Fibroblast of lung (primary cell): ENCODE measurements at regions not wholly inside any gene's neighbourhood (a gene's known extent, or its start where the extent isn't known, plus 50 kb on each side); places are given as distances from the start of the nearest gene placed in this dataset.

Experiments used
- DNase-seq, 2 donors: peaks; one replicate each; pipeline versions ENCODE4 v3.0.0 to v3.0.0-alpha.2; 2010; ENCODE audit warnings: low read depth in 2 of 2
- H2AFZ ChIP-seq: 2 replicates; pipeline ENCODE4 v1.5.1; 2012; ENCODE audit warnings: low read length, control low read depth, inconsistent platforms
- H3K27ac ChIP-seq: 2 replicates; pipeline ENCODE4 v1.5.1; 2011; ENCODE audit warnings: low read length, control low read depth; ENCODE audit not compliant: insufficient read depth
- H3K27me3 ChIP-seq: 2 replicates; pipeline ENCODE4 v1.5.1; 2011; ENCODE audit warnings: mild to moderate bottlenecking, low read length; ENCODE audit not compliant: control insufficient read depth, insufficient read depth
- H3K36me3 ChIP-seq: 2 replicates; pipeline ENCODE4 v1.5.1; 2011; ENCODE audit warnings: low read length; ENCODE audit not compliant: control insufficient read depth, insufficient read depth
- H3K4me1 ChIP-seq: 2 replicates; pipeline ENCODE4 v1.5.1; 2011; ENCODE audit warnings: low read length; ENCODE audit not compliant: control insufficient read depth, insufficient read depth; ENCODE audit errors: extremely low read depth
- H3K4me2 ChIP-seq: 2 replicates; pipeline ENCODE4 v1.5.1; 2011; ENCODE audit warnings: low read length, control low read depth; ENCODE audit not compliant: insufficient read depth; ENCODE audit errors: extremely low read depth
- H3K4me3 ChIP-seq, 4 experiments: fragments of 200-600 bp in 1 of 4; sonication (generic) in 1 of 4; replicated peaks in 1 of 4; 2 replicates each; pipeline ENCODE4 v1.5.1; 2011 to 2016; ENCODE audit warnings: low read length in 4 of 4, low read depth in 3 of 4, mild to moderate bottlenecking in 3 of 4, control low read depth in 2 of 4, inconsistent platforms in 1 of 4, mixed read lengths in 1 of 4; ENCODE audit not compliant: insufficient read depth in 1 of 4; ENCODE audit errors: control extremely low read depth in 1 of 4
- H3K79me2 ChIP-seq: 2 replicates; pipeline ENCODE4 v1.5.1; 2012; ENCODE audit warnings: mild to moderate bottlenecking, low read length, inconsistent platforms; ENCODE audit not compliant: control insufficient read depth, insufficient read depth
- H3K9ac ChIP-seq: 2 replicates; pipeline ENCODE4 v1.5.1; 2011; ENCODE audit warnings: mild to moderate bottlenecking, low read length, control low read depth; ENCODE audit not compliant: insufficient read depth
- H3K9me3 ChIP-seq: 2 replicates; pipeline ENCODE4 v1.5.1; 2012; ENCODE audit warnings: low read depth, low read length; ENCODE audit not compliant: control insufficient read depth, insufficient read depth
- H4K20me1 ChIP-seq: 2 replicates; pipeline ENCODE4 v1.5.1; 2011; ENCODE audit warnings: low read length; ENCODE audit not compliant: control insufficient read depth, insufficient read depth; ENCODE audit errors: extremely low read depth
- CTCF ChIP-seq, 2 donors: IDR thresholded peaks in 1 of 2; conservative IDR thresholded peaks in 1 of 2; 1 replicate in 1 of 2; 2 replicates in 1 of 2; pipeline ENCODE4 v1.5.1; 2011 to 2012; ENCODE audit warnings: low read length in 2 of 2, control low read depth in 1 of 2, inconsistent platforms in 1 of 2, low read depth in 1 of 2, mild to moderate bottlenecking in 1 of 2
- EZH2 ChIP-seq: IDR thresholded peaks from 2 replicates; pipeline ENCODE4 v1.5.1; 2012; ENCODE audit warnings: low read length, control low read depth, mild to moderate bottlenecking; ENCODE audit errors: missing control alignments

GRCh38 chr3:71874618-71875017 is 89.7 kb upstream of the PROK2 start:
- no peaks in the 10 kb centered on the region for H3K36me3 ChIP-seq
- TF ChIP-seq EZH2 (no peak), CTCF (conservative IDR thresholded peaks at IDR 0.05 in 1 of 2, IDR thresholded peaks at IDR 0.05 in 1 of 2; ENCODE audit: low read depth in 1 of 2, low read length in 2 of 2) (no peak)

DNA sequence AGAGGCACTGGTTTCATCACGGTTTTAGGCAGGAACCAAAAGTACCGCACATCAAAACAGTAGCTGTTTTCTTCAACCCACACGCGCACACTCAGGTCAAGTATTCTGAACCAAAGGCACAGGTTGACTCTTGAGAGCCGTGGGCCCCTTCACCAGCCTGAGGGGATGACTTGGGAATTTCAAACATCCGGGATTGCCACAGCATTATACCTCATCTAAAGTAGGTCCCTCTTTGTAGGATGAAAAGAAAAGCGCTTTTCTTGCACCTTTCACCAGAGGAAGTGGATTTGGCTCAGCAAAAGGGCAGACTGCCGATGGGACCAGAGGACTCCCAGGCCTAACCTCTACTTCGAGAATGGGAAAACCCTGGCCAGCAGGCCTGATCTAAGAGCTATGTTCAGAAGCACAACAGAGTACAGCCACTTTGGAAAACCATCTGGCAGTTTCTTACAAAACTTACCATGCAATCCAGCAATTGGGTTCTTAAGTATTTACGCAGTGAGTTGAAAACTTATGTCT is 88.2 kb upstream of the PROK2 start:
- no peak overlapping the region for H2AFZ ChIP-seq
- H3K27ac ChIP-seq = no peak overlapping the region
- H3K9ac ChIP-seq = no peak overlapping the region
- TF ChIP-seq CTCF (conservative IDR thresholded peaks at IDR 0.05 in 1 of 2, IDR thresholded peaks at IDR 0.05 in 1 of 2; ENCODE audit: low read depth in 1 of 2, low read length in 2 of 2) (no peak), EZH2 (no peak)
- no peaks in the 10 kb centered on the region for H3K4me1 ChIP-seq
- no peaks in the 10 kb centered on the region for H4K20me1 ChIP-seq
- H3K9me3 ChIP-seq = no peaks in the 10 kb centered on the region
- H3K79me2 ChIP-seq = no peaks in the 10 kb centered on the region
- no peaks in the 10 kb centered on the region for H3K36me3 ChIP-seq
- no peak overlapping the region for H3K4me2 ChIP-seq
- H3K4me3 ChIP-seq = no peak overlapping the region
- no peak for DNase-seq
- H3K27me3 ChIP-seq = no peaks in the 10 kb centered on the region

More at GRCh38 chr3:71874618-71875017, 89.7 kb upstream of the PROK2 start:
- Histone ChIP-seq H3K4me2 (no peak overlapping the region), H3K9me3 (no peaks in the 10 kb centered on the region), H3K79me2 (no peaks in the 10 kb centered on the region), H3K4me3 (no peak overlapping the region), H2AFZ (no peak overlapping the region), H4K20me1 (no peaks in the 10 kb centered on the region), H3K27ac (no peak overlapping the region), H3K9ac (no peak overlapping the region), H3K27me3 (peaks cover 2% of the 10 kb centered on the region), H3K4me1 (no peaks in the 10 kb centered on the region)
- DNase-seq = peak in 1 of 2 donors; percentile 10

DNA sequence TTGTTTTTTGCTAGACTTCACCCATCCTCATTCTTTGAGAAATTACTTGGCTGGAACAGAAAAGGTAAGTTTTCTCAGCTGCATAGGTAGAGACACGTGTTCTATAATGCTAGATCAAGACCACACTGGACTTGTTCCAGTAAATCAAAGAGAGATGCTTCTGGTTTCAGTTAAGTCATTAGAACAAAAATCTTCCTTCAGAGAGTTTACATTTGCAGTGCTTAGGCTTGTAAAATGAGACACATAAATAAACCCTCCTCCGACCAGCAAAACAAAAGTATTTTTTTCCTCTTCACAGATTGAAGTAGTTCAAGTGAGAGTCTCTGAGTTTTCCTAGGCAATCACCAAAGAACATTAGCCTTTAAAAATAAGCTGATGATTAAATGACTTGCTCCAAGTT is 87.3 kb upstream of the PROK2 start:
- H4K20me1 ChIP-seq = no peaks in the 10 kb centered on the region
- H3K9ac ChIP-seq = no peak overlapping the region
- no peak for TF ChIP-seq EZH2
- no peak for TF ChIP-seq CTCF (conservative IDR thresholded peaks at IDR 0.05 in 1 of 2, IDR thresholded peaks at IDR 0.05 in 1 of 2; ENCODE audit: low read depth in 1 of 2, low read length in 2 of 2)
- no peaks in the 10 kb centered on the region for H3K79me2 ChIP-seq
- no peak overlapping the region for H2AFZ ChIP-seq
- no peaks in the 10 kb centered on the region for H3K36me3 ChIP-seq
- no peak overlapping the region for H3K4me2 ChIP-seq
- no peak overlapping the region for H3K27ac ChIP-seq
- no peak overlapping the region for H3K4me3 ChIP-seq
- peak in 1 of 2 donors; percentile 12 for DNase-seq
- no peaks in the 10 kb centered on the region for H3K9me3 ChIP-seq
- no peaks in the 10 kb centered on the region for H3K4me1 ChIP-seq
- H3K27me3 ChIP-seq = no peaks in the 10 kb centered on the region
